ENCODE measurements at regions not wholly inside any gene's neighbourhood (a gene's known extent, or its start where the extent isn't known, plus 50 kb on each side); places are given as distances from the start of the nearest gene placed in this dataset.

DNA sequence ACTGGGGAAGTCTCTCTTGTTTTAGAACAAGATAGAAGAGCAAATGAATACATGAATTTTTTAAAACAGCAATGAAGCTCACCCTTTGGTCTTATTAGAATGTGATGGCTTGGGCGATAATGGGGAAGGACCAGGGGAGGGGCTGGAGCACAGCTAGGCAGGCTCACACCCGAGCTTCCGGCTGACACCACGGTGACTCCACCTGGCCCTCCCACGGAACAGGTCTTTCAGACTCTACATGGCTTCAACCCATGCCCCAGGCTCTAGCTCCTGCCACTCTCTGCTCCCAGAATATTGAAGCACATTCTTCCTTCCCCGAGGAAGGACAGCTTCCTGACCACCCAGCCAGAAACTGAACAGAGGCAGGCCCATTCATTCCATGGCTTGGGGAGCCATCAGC is 127.5 kb upstream of the AGAP1 start:
- TF ChIP-seq, protein P1, sequence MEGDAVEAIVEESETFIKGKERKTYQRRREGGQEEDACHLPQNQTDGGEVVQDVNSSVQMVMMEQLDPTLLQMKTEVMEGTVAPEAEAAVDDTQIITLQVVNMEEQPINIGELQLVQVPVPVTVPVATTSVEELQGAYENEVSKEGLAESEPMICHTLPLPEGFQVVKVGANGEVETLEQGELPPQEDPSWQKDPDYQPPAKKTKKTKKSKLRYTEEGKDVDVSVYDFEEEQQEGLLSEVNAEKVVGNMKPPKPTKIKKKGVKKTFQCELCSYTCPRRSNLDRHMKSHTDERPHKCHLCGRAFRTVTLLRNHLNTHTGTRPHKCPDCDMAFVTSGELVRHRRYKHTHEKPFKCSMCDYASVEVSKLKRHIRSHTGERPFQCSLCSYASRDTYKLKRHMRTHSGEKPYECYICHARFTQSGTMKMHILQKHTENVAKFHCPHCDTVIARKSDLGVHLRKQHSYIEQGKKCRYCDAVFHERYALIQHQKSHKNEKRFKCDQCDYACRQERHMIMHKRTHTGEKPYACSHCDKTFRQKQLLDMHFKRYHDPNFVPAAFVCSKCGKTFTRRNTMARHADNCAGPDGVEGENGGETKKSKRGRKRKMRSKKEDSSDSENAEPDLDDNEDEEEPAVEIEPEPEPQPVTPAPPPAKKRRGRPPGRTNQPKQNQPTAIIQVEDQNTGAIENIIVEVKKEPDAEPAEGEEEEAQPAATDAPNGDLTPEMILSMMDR (conservative IDR thresholded peaks at IDR 0.05): no peak
- TF ChIP-seq ZFX (IDR thresholded peaks at IDR 0.05): no peak
